Peyer's patch (tissue), 4 donors: ENCODE measurements at regions not wholly inside any gene's neighbourhood (a gene's known extent, or its start where the extent isn't known, plus 50 kb on each side); places are given as distances from the start of the nearest gene placed in this dataset.

ENCODE experiments used
- DNase-seq, 3 donors: peaks; one replicate each; pipeline ENCODE4 v3.0.0-alpha.2; 2017 to 2019
- H3K27ac ChIP-seq, 4 donors: fragments of 200-600 bp; sonication (generic); one replicate each; pipeline ENCODE4 v1.5.1; 2016 to 2019
- H3K27me3 ChIP-seq, 2 donors: fragments of 200-600 bp; sonication (generic); one replicate each; pipeline ENCODE4 v1.5.1; 2019
- H3K36me3 ChIP-seq, 3 donors: fragments of 200-600 bp; sonication (generic); one replicate each; pipeline ENCODE4 v1.5.1; 2016 to 2019
- H3K4me1 ChIP-seq, 4 donors: fragments of 200-600 bp; sonication (generic); one replicate each; pipeline ENCODE4 v1.5.1; 2016 to 2019
- H3K4me3 ChIP-seq, 4 donors: fragments of 200-600 bp; sonication (generic); 1 replicate in 3 of 4; 2 replicates in 1 of 4; pipeline ENCODE4 v1.5.1; 2016 to 2019; ENCODE audit warnings: mild to moderate bottlenecking in 1 of 4
- H3K9me3 ChIP-seq, 4 donors: fragments of 200-600 bp; sonication (generic); one replicate each; pipeline ENCODE4 v1.5.1; 2016 to 2019; ENCODE audit warnings: mild to moderate bottlenecking in 1 of 4
- CTCF ChIP-seq, 6 experiments: fragments of 450-650 bp in 4 of 6; fragments of 200-600 bp in 2 of 6; sonication (generic) in 1 of 6; IDR thresholded peaks; one replicate each; pipeline ENCODE4 v1.5.1; 2017 to 2019; ENCODE audit warnings: antibody characterized with exemption in 6 of 6, mild to moderate bottlenecking in 3 of 6, moderate library complexity in 1 of 6
- POLR2A ChIP-seq, 2 donors: fragments of 450-650 bp; IDR thresholded peaks; one replicate each; pipeline ENCODE4 v1.5.1; 2017; ENCODE audit warnings: antibody characterized with exemption in 2 of 2, mild to moderate bottlenecking in 2 of 2, moderate library complexity in 2 of 2

GRCh38 chr12:22880331-22880730 is 255.4 kb downstream of the ETNK1 start:
- TF ChIP-seq POLR2A (IDR thresholded peaks at IDR 0.05) (no peak), CTCF (IDR thresholded peaks at IDR 0.05) (no peak)
- H3K4me1 ChIP-seq = no peaks in the 10 kb centered on the region
- no peaks in the 10 kb centered on the region for H3K36me3 ChIP-seq
- H3K27me3 ChIP-seq = no peaks in the 10 kb centered on the region
- no peak overlapping the region for H3K27ac ChIP-seq
- no peak for DNase-seq
- H3K9me3 ChIP-seq = no peaks in the 10 kb centered on the region
- H3K4me3 ChIP-seq = no peak overlapping the region

GRCh38 chr12:22880807-22881206 is 255.8 kb downstream of the ETNK1 start:
- DNase-seq = no peak
- Histone ChIP-seq H3K4me3 (no peak overlapping the region), H3K36me3 (no peaks in the 10 kb centered on the region), H3K27ac (no peak overlapping the region), H3K4me1 (no peaks in the 10 kb centered on the region), H3K9me3 (no peaks in the 10 kb centered on the region), H3K27me3 (no peaks in the 10 kb centered on the region)
- TF ChIP-seq POLR2A (IDR thresholded peaks at IDR 0.05) (no peak), CTCF (IDR thresholded peaks at IDR 0.05) (no peak)

- DNase-seq = no peak
- Histone ChIP-seq H3K27me3 (no peaks in the 10 kb centered on the region), H3K4me3 (no peak overlapping the region), H3K9me3 (no peaks in the 10 kb centered on the region), H3K36me3 (no peaks in the 10 kb centered on the region), H3K4me1 (no peaks in the 10 kb centered on the region), H3K27ac (no peak overlapping the region)
- TF ChIP-seq CTCF (IDR thresholded peaks at IDR 0.05) = no peak
- no peak for TF ChIP-seq POLR2A (IDR thresholded peaks at IDR 0.05)
These were observed 257.0 kb downstream of the ETNK1 start for GRCh38 chr12:22881878-22882385.

- TF ChIP-seq CTCF (IDR thresholded peaks at IDR 0.05) (no peak), POLR2A (IDR thresholded peaks at IDR 0.05) (no peak)
- Histone ChIP-seq H3K27ac (no peak overlapping the region), H3K4me3 (no peak overlapping the region), H3K9me3 (no peaks in the 10 kb centered on the region), H3K27me3 (no peaks in the 10 kb centered on the region), H3K36me3 (no peaks in the 10 kb centered on the region), H3K4me1 (no peaks in the 10 kb centered on the region)
- DNase-seq = no peak
These were observed 257.6 kb downstream of the ETNK1 start for GRCh38 chr12:22882559-22882958.

GRCh38 chr12:22893878-22894277 is 268.9 kb downstream of the ETNK1 start:
- TF ChIP-seq CTCF (IDR thresholded peaks at IDR 0.05) (no peak), POLR2A (IDR thresholded peaks at IDR 0.05) (no peak)
- Histone ChIP-seq H3K36me3 (no peaks in the 10 kb centered on the region), H3K9me3 (no peaks in the 10 kb centered on the region), H3K4me1 (no peaks in the 10 kb centered on the region), H3K27ac (no peak overlapping the region), H3K27me3 (no peaks in the 10 kb centered on the region), H3K4me3 (no peak overlapping the region)
- no peak for DNase-seq

- Histone ChIP-seq H3K36me3 (no peaks in the 10 kb centered on the region), H3K9me3 (no peaks in the 10 kb centered on the region), H3K4me1 (no peaks in the 10 kb centered on the region), H3K27me3 (no peaks in the 10 kb centered on the region), H3K4me3 (no peak overlapping the region), H3K27ac (no peak overlapping the region)
- TF ChIP-seq POLR2A (IDR thresholded peaks at IDR 0.05) (no peak), CTCF (IDR thresholded peaks at IDR 0.05) (no peak)
- DNase-seq = no peak
These were observed 274.2 kb downstream of the ETNK1 start for GRCh38 chr12:22899184-22899583.
